Psoas muscle (tissue), 7 donors: ENCODE measurements at regions not wholly inside any gene's neighbourhood (a gene's known extent, or its start where the extent isn't known, plus 50 kb on each side); places are given as distances from the start of the nearest gene placed in this dataset.

Source experiments
- ATAC-seq, 4 donors: fragments of 200-7000 bp; cut with Tn5 transposase; one replicate each; pipeline ENCODE4 v1.9.1; 2020; ENCODE audit warnings: moderate library complexity in 3 of 4, mild to moderate bottlenecking in 2 of 4
- DNase-seq, 2 donors: peaks; one replicate each; pipeline ENCODE4 v3.0.0-alpha.2; 2020
- H3K27ac ChIP-seq: fragments of 200-600 bp; one replicate; pipeline ENCODE4 v1.8.0; 2022
- H3K27me3 ChIP-seq, 3 donors: fragments of 200-600 bp in 1 of 3; one replicate each; pipeline versions ENCODE4 v1.6.1 to v1.8.0; 2013 to 2022; ENCODE audit warnings: low read length in 2 of 3, mild to moderate bottlenecking in 2 of 3, moderate library complexity in 1 of 3; ENCODE audit not compliant: insufficient read depth in 3 of 3
- H3K36me3 ChIP-seq, 2 donors: fragments of 200-600 bp in 1 of 2; one replicate each; pipeline versions ENCODE4 v1.6.1 to v1.8.0; 2013 to 2022; ENCODE audit warnings: low read depth in 1 of 2, mild to moderate bottlenecking in 1 of 2, moderate library complexity in 1 of 2; ENCODE audit not compliant: insufficient read depth in 1 of 2
- H3K4me1 ChIP-seq: fragments of 200-600 bp; one replicate; pipeline ENCODE4 v1.8.0; 2022
- H3K4me3 ChIP-seq: fragments of 200-600 bp; one replicate; pipeline ENCODE4 v1.8.0; 2022; ENCODE audit warnings: mild to moderate bottlenecking
- H3K9me3 ChIP-seq: fragments of 200-600 bp; one replicate; pipeline ENCODE4 v1.8.0; 2022
- WGBS, 3 donors: extraction: QIAGEN DNeasy Blood & Tissue Kit; methylation state at CpG; one replicate each; pipeline versions ENCODE4 v1.1.6 to v1.1.7; 2013; 5-methylcytosine and 5-hydroxymethylcytosine counted together
- intact Hi-C, 2 donors: fragments of 100-400 bp; cut with DNase I; formaldehyde crosslinking; loops; one replicate each; pipeline versions ENCODE4 v1.11.0 to v1.14.2; 2022
- TF ChIP-seq, protein P1 (sequence below): fragments of 200-600 bp; IDR thresholded peaks from one replicate; pipeline ENCODE4 v1.8.0; 2022; ENCODE audit warnings: antibody characterized with exemption
- donor health status: healthy with polysubstance abuse.
- donor health status: DM: no; HTN: no; CAD: no; lungs with moderate emphysema.
- donor health status: Bipolar disorder and iron deficiency.
- donor health status: healthy.
- donor health status: DM: yes; HTN: yes; CAD: no.
- donor health status: DM: no; HTN: no; CAD: no.
- donor health status: DM: yes; HTN: yes; CAD: no.

DNA sequence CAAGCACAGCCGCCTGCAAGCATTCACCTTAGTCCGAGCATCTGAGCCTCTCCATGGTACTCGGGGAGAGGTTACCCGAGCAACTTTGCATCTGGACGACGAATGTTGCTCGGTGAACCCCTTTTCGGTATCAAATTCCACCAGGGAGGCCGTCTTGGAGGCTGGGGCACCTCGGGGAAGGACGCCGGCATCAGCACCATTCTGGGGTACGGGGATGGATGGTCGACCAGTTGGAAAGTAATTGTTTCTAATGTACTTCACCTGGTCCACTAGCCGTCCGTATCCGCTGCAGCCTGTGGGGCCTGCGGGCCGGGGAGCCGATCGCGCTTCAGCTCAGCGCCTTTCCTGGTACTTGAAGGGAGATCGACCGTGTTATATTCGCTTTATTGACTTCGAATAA, 161.7 kb upstream of the RTL1 start:
- DNase-seq (peak; percentile 2 to 38), ATAC-seq (no peak)
- Histone ChIP-seq H3K4me3 (no peak overlapping the region), H3K27ac (no peak overlapping the region), H3K27me3 (peaks cover 0 to 7% (median 0%) of the 10 kb centered on the region in 3 donors), H3K36me3 (no peaks in the 10 kb centered on the region), H3K9me3 (no peaks in the 10 kb centered on the region), H3K4me1 (no peaks in the 10 kb centered on the region)
- 93 to 94% (median 93%) methylated on average over 27 of the region's 27 CpGs for WGBS, 3 donors
- TF ChIP-seq, protein P1, sequence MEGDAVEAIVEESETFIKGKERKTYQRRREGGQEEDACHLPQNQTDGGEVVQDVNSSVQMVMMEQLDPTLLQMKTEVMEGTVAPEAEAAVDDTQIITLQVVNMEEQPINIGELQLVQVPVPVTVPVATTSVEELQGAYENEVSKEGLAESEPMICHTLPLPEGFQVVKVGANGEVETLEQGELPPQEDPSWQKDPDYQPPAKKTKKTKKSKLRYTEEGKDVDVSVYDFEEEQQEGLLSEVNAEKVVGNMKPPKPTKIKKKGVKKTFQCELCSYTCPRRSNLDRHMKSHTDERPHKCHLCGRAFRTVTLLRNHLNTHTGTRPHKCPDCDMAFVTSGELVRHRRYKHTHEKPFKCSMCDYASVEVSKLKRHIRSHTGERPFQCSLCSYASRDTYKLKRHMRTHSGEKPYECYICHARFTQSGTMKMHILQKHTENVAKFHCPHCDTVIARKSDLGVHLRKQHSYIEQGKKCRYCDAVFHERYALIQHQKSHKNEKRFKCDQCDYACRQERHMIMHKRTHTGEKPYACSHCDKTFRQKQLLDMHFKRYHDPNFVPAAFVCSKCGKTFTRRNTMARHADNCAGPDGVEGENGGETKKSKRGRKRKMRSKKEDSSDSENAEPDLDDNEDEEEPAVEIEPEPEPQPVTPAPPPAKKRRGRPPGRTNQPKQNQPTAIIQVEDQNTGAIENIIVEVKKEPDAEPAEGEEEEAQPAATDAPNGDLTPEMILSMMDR = no peak
- intact Hi-C loops = no loop called here

DNA sequence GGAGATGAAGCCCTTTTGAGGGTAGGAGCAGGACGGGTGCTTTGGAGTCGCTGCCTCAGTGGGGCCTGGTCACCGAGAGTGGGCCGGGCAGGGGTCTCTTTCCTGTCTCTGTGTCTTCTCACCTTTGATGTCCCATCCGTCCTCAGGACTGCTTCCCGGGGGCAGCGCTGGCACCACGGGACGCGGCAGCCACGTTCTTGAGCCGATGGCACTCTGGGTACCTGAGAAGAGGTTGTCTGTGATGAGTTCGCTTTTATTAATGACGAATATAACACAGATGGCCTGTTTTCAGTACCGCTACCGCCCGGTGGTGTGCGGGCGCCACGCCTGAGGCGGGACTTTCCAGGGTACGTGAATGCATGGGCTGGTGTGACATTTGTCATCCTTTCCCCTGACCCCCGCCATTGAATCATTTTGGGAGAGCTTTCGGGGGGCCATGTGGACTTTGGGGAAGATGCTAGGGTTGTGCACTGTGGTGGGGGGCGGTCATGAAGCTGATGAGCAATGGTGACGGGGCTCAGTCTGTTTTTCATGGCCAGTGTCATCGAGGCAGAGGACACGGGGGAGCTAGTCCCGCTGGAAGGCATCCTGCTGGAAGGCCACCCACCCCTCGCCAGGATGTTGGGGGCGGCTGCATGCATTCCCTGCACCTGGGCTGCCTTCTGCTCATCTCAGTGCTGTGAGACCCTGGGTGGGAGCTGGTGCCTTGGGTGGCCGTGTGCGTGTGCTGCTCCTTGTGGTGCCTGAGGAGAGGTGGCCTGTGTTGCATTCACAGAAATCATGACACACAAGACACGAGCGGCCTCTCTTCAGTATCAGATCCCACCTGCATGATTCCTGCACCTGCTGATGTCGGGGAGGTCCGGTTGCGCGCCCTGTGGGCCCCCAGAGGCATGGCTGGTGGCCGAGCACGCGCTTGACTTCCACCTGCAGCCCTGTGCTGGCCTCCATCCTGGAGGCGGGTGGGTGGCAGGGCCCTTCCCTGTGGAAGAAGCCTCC, 162.5 kb upstream of the RTL1 start:
- 92 to 93% (median 93%) methylated on average over 41 to 43 of the region's 43 CpGs for WGBS, 3 donors
- H3K36me3 ChIP-seq = no peaks in the 10 kb centered on the region
- intact Hi-C loops = no loop called here
- DNase-seq (peak; percentile 6 to 27), ATAC-seq (no peak)
- no peak overlapping the region for H3K4me3 ChIP-seq
- H3K9me3 ChIP-seq = no peaks in the 10 kb centered on the region
- peaks cover 0 to 7% (median 0%) of the 10 kb centered on the region in 3 donors for H3K27me3 ChIP-seq
- TF ChIP-seq, protein P1 = no peak
- H3K4me1 ChIP-seq = no peaks in the 10 kb centered on the region
- H3K27ac ChIP-seq = no peak overlapping the region

DNA sequence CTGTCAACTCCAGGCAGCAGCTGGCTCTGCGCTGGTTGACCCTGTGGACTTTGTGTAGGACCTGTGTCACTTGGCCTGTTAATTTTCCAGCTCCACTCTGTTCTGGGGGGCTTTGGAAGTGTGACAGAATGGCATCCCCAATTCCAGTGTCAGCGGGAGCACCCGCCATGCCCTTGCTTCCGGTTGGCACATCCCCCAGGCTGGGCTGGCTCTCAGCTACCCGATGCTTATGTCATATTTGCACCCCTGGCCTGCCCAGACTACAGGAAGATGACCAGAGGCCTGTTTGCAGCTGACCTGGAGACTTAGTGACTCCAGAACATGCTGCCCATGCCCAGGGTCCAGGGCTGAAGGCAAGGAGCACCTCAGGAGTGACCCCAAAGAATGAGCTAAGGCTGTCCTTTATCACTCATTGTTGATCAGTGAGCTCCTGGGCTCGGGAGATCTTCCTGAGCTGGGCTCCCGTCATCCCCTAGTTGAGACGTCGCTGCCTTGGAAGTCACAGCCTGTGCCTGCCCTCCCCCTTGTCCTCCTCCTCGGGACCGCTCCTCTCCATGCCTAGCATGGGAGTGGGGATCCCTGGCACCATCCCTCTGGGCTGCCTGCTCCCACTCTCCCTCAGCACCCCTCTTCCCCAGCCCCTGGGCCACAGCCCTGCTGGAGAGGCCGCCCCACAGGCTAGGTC, 163.4 kb upstream of the RTL1 start:
- no peak for ATAC-seq
- H3K27ac ChIP-seq = no peak overlapping the region
- H3K4me3 ChIP-seq = no peak overlapping the region
- H3K27me3 ChIP-seq = peaks cover 0 to 6% (median 0%) of the 10 kb centered on the region in 3 donors
- DNase-seq = peak; percentile 2 to 30
- H3K36me3 ChIP-seq = no peaks in the 10 kb centered on the region
- 80 to 90% (median 85%) methylated on average over 12 of the region's 12 CpGs for WGBS, 3 donors
- H3K9me3 ChIP-seq = no peaks in the 10 kb centered on the region
- intact Hi-C loops = no loop called here
- TF ChIP-seq, protein P1 = no peak
- no peaks in the 10 kb centered on the region for H3K4me1 ChIP-seq

DNA sequence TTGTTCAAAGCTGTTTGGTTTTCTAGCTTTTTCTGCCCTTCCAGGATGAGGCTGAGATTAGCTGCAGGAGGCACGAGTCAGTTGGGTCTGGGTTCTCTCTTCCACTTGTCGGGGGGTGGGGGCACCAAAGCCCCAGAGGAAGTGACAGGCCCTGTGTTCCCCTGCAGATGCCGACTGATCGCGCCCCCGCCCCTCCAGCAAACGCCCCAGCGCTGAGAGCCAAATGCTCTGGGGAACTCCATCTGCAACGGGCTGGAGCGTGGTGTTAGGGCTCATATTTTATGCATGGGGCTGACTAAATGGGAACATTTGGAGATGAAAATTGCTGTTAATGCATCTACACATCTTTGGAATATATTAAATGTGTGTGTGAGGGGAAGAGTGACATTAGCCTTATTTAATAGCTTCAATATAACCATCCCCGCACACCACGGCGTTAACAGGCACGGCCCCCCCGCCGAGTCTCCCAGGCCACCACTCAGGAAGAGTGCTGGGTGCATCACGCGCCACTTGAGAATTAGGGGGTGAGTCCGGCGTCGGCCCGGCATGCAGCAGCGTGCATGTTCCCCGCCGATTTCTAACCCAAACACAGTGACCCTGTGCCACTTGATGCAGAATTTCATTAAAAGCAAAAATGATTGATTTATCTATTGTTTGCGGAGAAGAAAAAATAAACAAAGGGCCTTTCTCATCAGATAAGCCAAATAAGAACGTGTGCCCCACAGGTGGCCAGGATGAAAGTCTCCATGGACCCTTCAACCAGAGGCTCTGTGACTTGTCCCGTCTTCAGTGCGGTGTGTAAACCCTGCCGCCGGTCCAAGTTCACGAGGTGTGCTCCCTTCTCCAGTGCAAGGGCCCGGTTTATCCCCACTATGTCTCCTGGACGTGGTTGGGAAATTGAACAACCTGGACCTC, 165.0 kb upstream of the RTL1 start:
- DNase-seq (peak; percentile 4 to 41), ATAC-seq (no peak)
- Histone ChIP-seq H3K27ac (no peak overlapping the region), H3K36me3 (no peaks in the 10 kb centered on the region), H3K27me3 (peaks cover 0 to 6% (median 0%) of the 10 kb centered on the region in 3 donors), H3K9me3 (no peaks in the 10 kb centered on the region), H3K4me3 (no peak overlapping the region), H3K4me1 (no peaks in the 10 kb centered on the region)
- WGBS, 3 donors = 64 to 68% (median 66%) methylated on average over 34 of the region's 34 CpGs
- intact Hi-C loops = no loop called here
- TF ChIP-seq, protein P1 = no peak
